ENCODE measurements at regions not wholly inside any gene's neighbourhood (a gene's known extent, or its start where the extent isn't known, plus 50 kb on each side); places are given as distances from the start of the nearest gene placed in this dataset.
A peak's percentile ranks its signal among the peaks of the same experiment; 100 is the strongest.

DNA sequence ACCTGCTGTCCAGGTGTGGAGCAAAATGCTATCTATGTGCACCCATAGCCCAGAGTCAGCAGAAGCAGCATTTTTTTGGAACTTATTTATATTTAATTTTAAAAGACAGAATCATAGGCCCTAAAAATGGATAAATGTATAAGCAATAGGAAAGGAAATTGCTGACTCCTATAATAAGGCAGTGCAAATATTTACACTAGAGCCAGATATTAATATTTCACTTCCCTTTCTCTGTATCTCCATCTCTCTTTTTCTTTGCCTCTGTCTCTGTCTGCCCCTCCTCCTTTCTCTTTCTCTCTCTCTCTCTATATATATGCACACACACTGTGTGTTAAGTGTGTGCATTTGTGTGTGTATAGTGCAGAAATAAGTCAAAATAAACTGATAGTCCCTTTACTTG, 375.6 kb downstream of the SOX11 start:
- Histone ChIP-seq H2BK12ac (ENCODE audit: insufficient read length, low read depth, low read length) (no peak overlapping the region), H2BK120ac (ENCODE audit: low read depth, low read length, poor library complexity, severe bottlenecking) (peak overlapping the region; percentile 56), H3K4me1 (ENCODE audit: insufficient read depth, low read length) (peaks cover 8% of the 10 kb centered on the region; the same call in 1 of the 2 replicates), H3K9ac (ENCODE audit: extremely low read depth, insufficient read length, low read length) (no peak overlapping the region), H3K27me3 (ENCODE audit: insufficient read depth, low read length) (no peaks in the 10 kb centered on the region), H3K27ac (ENCODE audit: insufficient read length, low read depth, low read length) (no peak overlapping the region), H3K9me3 (ENCODE audit: control insufficient read depth, low read depth, low read length) (no peaks in the 10 kb centered on the region), H3K14ac (ENCODE audit: insufficient read depth, low read length) (no peak overlapping the region), H4K8ac (replicated peaks; ENCODE audit: insufficient read length, low read depth, low read length) (no peak overlapping the region), H4K5ac (ENCODE audit: insufficient read length, low read depth, low read length) (no peak overlapping the region), H4K20me1 (ENCODE audit: control insufficient read depth, insufficient read depth, insufficient read length) (no peaks in the 10 kb centered on the region), H2BK15ac (ENCODE audit: low read depth, low read length) (no peak overlapping the region), H2BK20ac (ENCODE audit: low read depth, low read length, poor library complexity, severe bottlenecking) (no peak overlapping the region), H3T11ph (ENCODE audit: low read length) (no peak overlapping the region), H2AK5ac (ENCODE audit: insufficient read length, low read length) (no peak overlapping the region), H4K91ac (ENCODE audit: insufficient read length, low read depth, low read length) (no peak overlapping the region), H2BK5ac (ENCODE audit: insufficient read length, low read length) (no peak overlapping the region), H3K4ac (ENCODE audit: low read depth, low read length) (no peak overlapping the region), H3K4me2 (ENCODE audit: insufficient read depth, insufficient read length, low read length) (no peak overlapping the region), H2AFZ (ENCODE audit: low read length) (no peak overlapping the region), H3K79me2 (ENCODE audit: insufficient read depth, low read length) (no peaks in the 10 kb centered on the region), H3K23me2 (ENCODE audit: insufficient read length, low read depth, low read length, poor library complexity, severe bottlenecking) (no peaks in the 10 kb centered on the region), H3K56ac (ENCODE audit: insufficient read length, low read depth, low read length) (no peak overlapping the region), H3K23ac (ENCODE audit: insufficient read length, low read depth, low read length) (no peak overlapping the region), H3K18ac (ENCODE audit: insufficient read length, low read depth, low read length) (no peak overlapping the region), H3K79me1 (ENCODE audit: insufficient read depth, low read depth, low read length, poor library complexity, severe bottlenecking) (no peaks in the 10 kb centered on the region)
- Mint-ChIP-seq H3K27me3 (ENCODE audit: low read depth) (no peaks in the 10 kb centered on the region; the same call in 1 of the 2 replicates), H3K4me1 (peaks cover 32 to 48% of the 10 kb centered on the region in 2 experiments), H3K4me3 (no peak overlapping the region; a peak in 1 of 5 replicates), H3K9me3 (no peaks in the 10 kb centered on the region), H3K27ac (no peak overlapping the region), H3K36me3 (ENCODE audit: insufficient read depth in 1 of 3, low read depth in 3 of 3) (no peaks in the 10 kb centered on the region)
- TF ChIP-seq, protein P1, sequence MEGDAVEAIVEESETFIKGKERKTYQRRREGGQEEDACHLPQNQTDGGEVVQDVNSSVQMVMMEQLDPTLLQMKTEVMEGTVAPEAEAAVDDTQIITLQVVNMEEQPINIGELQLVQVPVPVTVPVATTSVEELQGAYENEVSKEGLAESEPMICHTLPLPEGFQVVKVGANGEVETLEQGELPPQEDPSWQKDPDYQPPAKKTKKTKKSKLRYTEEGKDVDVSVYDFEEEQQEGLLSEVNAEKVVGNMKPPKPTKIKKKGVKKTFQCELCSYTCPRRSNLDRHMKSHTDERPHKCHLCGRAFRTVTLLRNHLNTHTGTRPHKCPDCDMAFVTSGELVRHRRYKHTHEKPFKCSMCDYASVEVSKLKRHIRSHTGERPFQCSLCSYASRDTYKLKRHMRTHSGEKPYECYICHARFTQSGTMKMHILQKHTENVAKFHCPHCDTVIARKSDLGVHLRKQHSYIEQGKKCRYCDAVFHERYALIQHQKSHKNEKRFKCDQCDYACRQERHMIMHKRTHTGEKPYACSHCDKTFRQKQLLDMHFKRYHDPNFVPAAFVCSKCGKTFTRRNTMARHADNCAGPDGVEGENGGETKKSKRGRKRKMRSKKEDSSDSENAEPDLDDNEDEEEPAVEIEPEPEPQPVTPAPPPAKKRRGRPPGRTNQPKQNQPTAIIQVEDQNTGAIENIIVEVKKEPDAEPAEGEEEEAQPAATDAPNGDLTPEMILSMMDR (conservative IDR thresholded peaks at IDR 0.05): no peak
- DNase-seq: no peak

Measured in H9 (cell line).